Left lobe of liver (tissue), 2 donors: ENCODE measurements at regions not wholly inside any gene's neighbourhood (a gene's known extent, or its start where the extent isn't known, plus 50 kb on each side); places are given as distances from the start of the nearest gene placed in this dataset.
A peak's percentile ranks its signal among the peaks of the same experiment; 100 is the strongest.

Experiments used
- ATAC-seq: fragments of 200-7000 bp; cut with Tn5 transposase; one replicate; pipeline ENCODE4 v1.9.1; 2020; ENCODE audit warnings: mild to moderate bottlenecking, moderate library complexity
- DNase-seq: peaks from one replicate; pipeline ENCODE4 v3.0.0-alpha.2; 2020; ENCODE audit warnings: low spot score
- donor health status: DM: no; HTN: no; CAD: no; lungs with moderate emphysema.
- donor health status: DM: no; HTN: yes; CAD: no.

DNA sequence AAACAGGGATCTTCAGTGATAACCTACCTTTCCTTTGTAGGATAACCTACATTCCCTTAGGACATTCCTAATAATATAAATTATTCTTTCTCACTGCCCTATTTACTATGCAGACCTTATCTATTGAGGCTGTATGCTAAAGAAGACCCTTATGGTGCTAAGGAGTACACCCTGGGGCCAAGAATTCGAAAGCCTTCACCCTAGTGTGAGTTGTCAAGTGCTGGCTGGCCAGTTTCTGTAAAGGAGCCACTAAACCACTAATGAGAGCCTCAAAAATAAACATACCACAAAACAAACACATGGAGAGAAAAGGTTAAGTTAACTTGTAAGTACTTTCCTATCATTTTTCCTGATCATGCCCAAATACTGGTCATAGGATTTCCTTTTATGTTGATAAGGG, 315.0 kb upstream of the CAMK1G start:
- DNase-seq (no peak), ATAC-seq (no peak)

GRCh38 chr1:209276321-209276720, 307.2 kb upstream of the CAMK1G start:
- DNase-seq (no peak), ATAC-seq (no peak)

- ATAC-seq, result no peak
- no peak for DNase-seq
These were observed 305.9 kb upstream of the CAMK1G start for GRCh38 chr1:209277662-209278061.

DNA sequence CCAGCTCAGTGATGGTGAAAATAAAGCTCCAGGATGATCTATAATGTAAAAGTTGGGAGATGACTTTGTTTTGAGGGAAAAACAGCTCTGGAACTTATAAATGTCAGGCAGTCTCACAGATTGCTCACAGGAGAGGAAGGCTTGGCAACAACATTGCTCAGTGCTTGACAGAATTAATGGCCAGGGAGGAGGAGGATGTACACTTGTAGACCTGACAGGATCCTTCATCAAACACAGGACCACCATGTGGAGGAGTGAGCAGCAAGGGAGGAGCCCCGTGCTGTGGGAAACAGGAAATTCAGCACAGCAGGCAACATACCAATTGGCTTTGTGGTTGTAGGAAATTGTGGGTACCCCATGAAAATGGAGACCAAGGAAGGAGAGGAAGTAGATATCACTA, 291.8 kb upstream of the CAMK1G start:
- DNase-seq (no peak), ATAC-seq (no peak)

DNA sequence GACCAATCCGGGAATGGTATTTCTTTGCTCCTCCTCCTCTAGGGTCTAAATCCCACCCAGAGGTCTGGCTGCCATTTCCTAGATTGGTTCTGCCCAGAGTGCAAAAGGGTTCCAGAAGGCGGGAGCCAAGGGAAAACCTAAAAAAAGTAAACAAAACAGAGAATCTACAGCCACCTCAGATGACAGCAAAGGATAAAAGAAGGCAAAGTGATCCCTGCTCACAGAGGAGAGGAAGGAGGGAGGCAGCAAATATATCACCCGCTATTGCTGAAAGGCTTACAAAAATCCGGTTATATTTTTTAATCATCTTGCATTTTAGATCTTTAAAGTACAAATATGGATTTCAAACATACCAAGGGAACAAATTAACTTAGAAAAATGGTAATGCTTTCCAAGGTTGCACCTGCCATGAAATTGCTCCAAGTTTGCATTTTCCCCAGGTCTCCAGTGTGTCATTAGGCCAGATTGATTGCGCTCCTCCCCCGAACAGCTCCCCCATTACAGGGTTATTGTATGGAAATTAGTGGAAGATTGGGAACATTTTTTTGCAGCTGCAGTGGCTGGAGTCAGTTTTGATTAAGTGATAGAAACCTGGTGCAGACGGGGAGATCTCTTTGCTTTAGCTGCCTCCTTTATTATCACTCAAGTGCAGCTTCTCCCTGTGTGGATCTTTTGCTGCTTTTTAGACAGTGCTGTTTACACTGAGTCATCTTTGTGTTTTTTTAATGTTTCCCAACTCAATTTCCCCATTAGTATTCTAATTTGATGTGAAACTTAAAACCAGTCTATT, 280.5 kb upstream of the CAMK1G start:
- DNase-seq (no peak), ATAC-seq (no peak)

- DNase-seq (no peak), ATAC-seq (no peak)
These were observed 279.3 kb upstream of the CAMK1G start for GRCh38 chr1:209304166-209304565.

GRCh38 chr1:209305221-209305954, 278.1 kb upstream of the CAMK1G start:
- DNase-seq, result no peak
- ATAC-seq, result no peak

GRCh38 chr1:209307846-209308245, 275.7 kb upstream of the CAMK1G start:
- no peak for DNase-seq

DNA sequence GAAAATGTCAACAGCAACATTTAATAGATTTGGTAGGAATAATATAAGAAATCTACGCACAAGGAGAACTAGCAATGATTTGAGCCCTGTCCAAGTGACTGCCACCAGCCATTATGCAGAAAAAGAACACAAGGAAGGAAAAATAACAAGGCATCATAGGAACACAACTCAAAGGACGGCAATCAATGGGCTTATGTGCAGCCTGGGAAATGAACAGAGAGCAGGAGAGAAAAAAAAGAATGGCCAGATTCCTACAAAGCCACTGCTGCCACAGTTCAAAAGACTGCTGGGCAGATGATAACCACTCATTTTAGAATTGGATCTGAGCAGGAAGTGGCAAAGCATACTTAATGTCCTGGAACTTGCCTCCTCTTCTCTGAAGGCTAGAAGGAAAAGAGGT, 274.3 kb upstream of the CAMK1G start:
- ATAC-seq (no peak), DNase-seq (no peak)

More at GRCh38 chr1:209307846-209308245, 275.7 kb upstream of the CAMK1G start:
- no peak for ATAC-seq

GRCh38 chr1:209311770-209312169, 271.7 kb upstream of the CAMK1G start:
- DNase-seq (no peak), ATAC-seq (no peak)

DNA sequence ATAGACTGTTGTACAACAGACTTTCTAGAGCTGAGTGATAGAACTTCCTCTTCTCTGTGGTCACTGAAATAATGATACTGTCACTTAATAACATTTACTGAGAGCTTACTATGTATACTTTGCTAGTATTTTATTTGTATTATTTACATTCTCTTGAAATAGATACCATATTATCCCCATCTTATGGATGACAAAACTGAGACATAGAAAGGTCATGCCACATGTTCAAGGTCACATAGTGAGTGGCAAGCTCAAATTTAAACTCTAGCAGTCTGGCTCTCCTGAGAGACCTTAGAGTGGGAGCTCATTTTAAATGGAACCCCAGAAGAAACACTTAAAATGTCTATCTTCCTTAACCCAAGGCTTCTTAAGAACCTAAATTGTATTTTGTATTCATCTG, 266.6 kb upstream of the CAMK1G start:
- ATAC-seq, result no peak
- no peak for DNase-seq

- ATAC-seq, result no peak
- no peak for DNase-seq
These were observed 265.1 kb upstream of the CAMK1G start for GRCh38 chr1:209318181-209319056.

GRCh38 chr1:209319057-209319432, 264.5 kb upstream of the CAMK1G start:
- DNase-seq, result no peak
- no peak for ATAC-seq

- DNase-seq (no peak), ATAC-seq (no peak)
These were observed 264.0 kb upstream of the CAMK1G start for GRCh38 chr1:209319549-209319948.

DNA sequence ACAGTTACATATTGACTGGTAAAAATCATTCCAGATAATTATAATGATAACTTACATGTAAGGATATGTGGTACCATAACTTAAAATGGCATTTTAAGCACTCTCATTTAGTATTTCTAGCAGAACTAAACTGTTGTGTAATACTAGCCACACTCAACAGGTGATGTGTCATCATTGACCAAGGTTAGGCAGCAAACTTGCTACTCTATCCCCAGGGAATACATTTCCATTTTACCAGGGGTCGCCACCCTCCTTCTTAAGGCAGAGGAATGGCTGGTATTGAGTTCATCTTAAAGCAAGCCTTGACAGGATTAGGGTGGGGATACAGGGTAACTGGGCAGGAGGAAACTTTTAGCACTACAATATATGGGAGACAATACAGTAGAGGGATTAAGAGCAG, 259.8 kb upstream of the CAMK1G start:
- ATAC-seq (no peak), DNase-seq (no peak)

DNA sequence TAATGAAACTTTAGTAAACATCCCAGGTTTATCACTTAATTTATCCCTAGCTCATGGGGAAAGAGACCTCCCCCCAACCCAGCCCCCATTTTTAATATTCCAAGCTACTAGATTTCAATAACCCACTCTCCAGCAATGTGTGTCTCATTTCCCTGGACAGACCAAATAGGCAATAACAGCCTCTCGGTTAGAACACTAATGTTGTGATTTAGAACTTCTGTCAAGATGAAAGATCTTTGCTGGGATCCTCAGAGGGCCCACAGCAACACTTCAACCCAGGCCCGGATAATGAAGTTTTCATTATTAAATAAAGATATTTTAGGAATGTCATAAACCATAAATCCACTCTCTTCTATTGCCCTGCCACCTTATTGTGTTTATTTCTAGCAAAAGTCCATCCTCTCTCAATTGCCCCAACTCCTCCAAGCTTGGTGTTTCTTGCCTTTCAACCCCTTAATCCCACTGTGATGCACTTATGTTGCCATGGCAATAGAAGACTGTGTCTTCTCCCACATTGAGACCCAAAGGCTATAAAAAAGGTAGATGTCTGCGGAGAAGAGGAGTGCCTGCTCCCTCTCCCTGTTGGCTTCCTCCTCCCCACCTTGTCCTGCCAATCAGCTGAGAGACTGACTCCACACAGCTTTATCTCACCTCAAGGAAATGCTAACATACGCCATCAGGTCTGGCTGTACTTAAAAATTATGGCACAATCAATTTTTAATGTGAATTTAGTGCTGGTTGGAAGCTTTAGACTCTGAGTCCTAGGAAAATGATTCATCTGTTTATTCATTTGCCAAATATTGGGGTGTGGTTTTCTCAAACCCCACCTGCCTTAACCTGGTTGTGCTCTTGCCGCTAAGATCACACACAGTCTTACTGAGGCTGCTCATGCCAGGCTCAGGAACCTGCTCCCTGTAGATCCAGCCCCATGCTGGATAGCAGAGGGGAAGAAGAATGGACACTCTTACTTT, 258.3 kb upstream of the CAMK1G start:
- ATAC-seq, result no peak
- no peak for DNase-seq

- ATAC-seq (no peak), DNase-seq (no peak)
These were observed 257.4 kb upstream of the CAMK1G start for GRCh38 chr1:209326076-209326475.

- DNase-seq (no peak), ATAC-seq (no peak)
These were observed 256.7 kb upstream of the CAMK1G start for GRCh38 chr1:209326831-209327230.

- no peak for DNase-seq
- ATAC-seq, result no peak
These were observed 255.3 kb upstream of the CAMK1G start for GRCh38 chr1:209328196-209328595.

DNA sequence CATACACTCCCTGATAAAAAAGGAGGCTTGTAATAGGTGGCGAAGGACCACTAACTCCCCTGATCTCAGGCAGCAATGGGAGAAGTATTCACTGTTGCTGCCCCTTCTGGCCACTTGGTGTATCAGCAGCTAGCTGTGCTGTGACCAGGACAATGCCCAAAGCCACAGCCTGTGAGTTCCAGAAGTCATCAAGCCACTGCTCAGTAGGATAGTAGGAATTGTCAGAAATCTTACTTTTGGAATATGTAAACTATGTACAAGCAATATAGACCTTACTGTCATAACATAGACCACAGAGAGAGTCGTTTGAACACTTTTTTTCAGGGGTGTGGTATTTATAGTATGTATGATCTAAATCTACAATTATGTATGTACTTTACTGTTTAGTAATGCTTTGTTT, 248.3 kb upstream of the CAMK1G start:
- peak; percentile 90 for ATAC-seq

More for the DNA sequence above, 248.3 kb upstream of the CAMK1G start:
- DNase-seq, result no peak
